ENCODE measurements at regions not wholly inside any gene's neighbourhood (a gene's known extent, or its start where the extent isn't known, plus 50 kb on each side); places are given as distances from the start of the nearest gene placed in this dataset.
"Not testable (repeated sequence)": the region's sequence is repeated elsewhere in the genome, so short reads cannot be mapped to it uniquely, and the experiment has no call there.

GRCh38 chr1:191495040-191495439 lies 663.2 kb upstream of the RGS18 start:
- no peak for TF ChIP-seq CTCF (IDR thresholded peaks at IDR 0.05)
- H3K36me3 ChIP-seq, result no peaks in the 10 kb centered on the region
- no peak for ATAC-seq

GRCh38 chr1:191498318-191498717 lies 659.9 kb upstream of the RGS18 start:
- Histone ChIP-seq H3K27me3 (no peaks in the 10 kb centered on the region), H3K36me3 (no peaks in the 10 kb centered on the region), H3K27ac (no peak overlapping the region), H3K4me1 (no peaks in the 10 kb centered on the region), H3K9me3 (no peaks in the 10 kb centered on the region), H3K4me3 (no peak overlapping the region)
- intact Hi-C loops (cut with DNase I), result no loop called here
- no peak for TF ChIP-seq CTCF (IDR thresholded peaks at IDR 0.05)
- no peak for DNase-seq
- no peak for ATAC-seq

More at GRCh38 chr1:191495040-191495439, 663.2 kb upstream of the RGS18 start:
- Histone ChIP-seq H3K9me3 (no peaks in the 10 kb centered on the region), H3K27ac (no peak overlapping the region), H3K4me1 (no peaks in the 10 kb centered on the region), H3K4me3 (no peak overlapping the region), H3K27me3 (no peaks in the 10 kb centered on the region)
- intact Hi-C loops (cut with DNase I), result no loop called here
- DNase-seq, result no peak

GRCh38 chr1:191498825-191499224 lies 659.4 kb upstream of the RGS18 start:
- TF ChIP-seq CTCF (IDR thresholded peaks at IDR 0.05), result no peak
- H3K4me1 ChIP-seq, result no peaks in the 10 kb centered on the region
- intact Hi-C loops (cut with DNase I), result no loop called here
- H3K27ac ChIP-seq, result no peak overlapping the region
- no peak for ATAC-seq
- H3K4me3 ChIP-seq, result no peak overlapping the region
- H3K9me3 ChIP-seq, result no peaks in the 10 kb centered on the region
- H3K36me3 ChIP-seq, result no peaks in the 10 kb centered on the region
- no peak for DNase-seq
- H3K27me3 ChIP-seq, result no peaks in the 10 kb centered on the region

GRCh38 chr1:191504999-191505398 lies 653.3 kb upstream of the RGS18 start:
- no peak for TF ChIP-seq CTCF (IDR thresholded peaks at IDR 0.05)
- intact Hi-C loops (cut with DNase I), result no loop called here
- H3K9me3 ChIP-seq, result no peaks in the 10 kb centered on the region

GRCh38 chr1:191508239-191508638 lies 650.0 kb upstream of the RGS18 start:
- no peak for ATAC-seq
- intact Hi-C loops (cut with DNase I), result no loop called here

More at GRCh38 chr1:191504999-191505398, 653.3 kb upstream of the RGS18 start:
- H3K4me3 ChIP-seq, result no peak overlapping the region
- H3K27me3 ChIP-seq, result no peaks in the 10 kb centered on the region
- no peak for DNase-seq
- H3K4me1 ChIP-seq, result no peaks in the 10 kb centered on the region
- H3K36me3 ChIP-seq, result no peaks in the 10 kb centered on the region
- no peak for ATAC-seq
- no peak overlapping the region for H3K27ac ChIP-seq

GRCh38 chr1:191511480-191511879 lies 646.8 kb upstream of the RGS18 start:
- H3K9me3 ChIP-seq; intact Hi-C loops (cut with DNase I); H3K27me3 ChIP-seq; H3K4me1 ChIP-seq; H3K36me3 ChIP-seq; DNase-seq; ATAC-seq; H3K27ac ChIP-seq; H3K4me3 ChIP-seq: not testable (repeated sequence)

More at GRCh38 chr1:191508239-191508638, 650.0 kb upstream of the RGS18 start:
- Histone ChIP-seq H3K36me3 (no peaks in the 10 kb centered on the region), H3K9me3 (no peaks in the 10 kb centered on the region), H3K4me1 (no peaks in the 10 kb centered on the region), H3K27me3 (no peaks in the 10 kb centered on the region), H3K27ac (no peak overlapping the region), H3K4me3 (no peak overlapping the region)
- no peak for TF ChIP-seq CTCF (IDR thresholded peaks at IDR 0.05)
- DNase-seq, result no peak
